GM23248 (cell line): ENCODE measurements at regions not wholly inside any gene's neighbourhood (a gene's known extent, or its start where the extent isn't known, plus 50 kb on each side); places are given as distances from the start of the nearest gene placed in this dataset.

Experiments
- EZH2 ChIP-seq: fragments of 200-600 bp; sonication (generic); IDR thresholded peaks from 2 replicates; pipeline ENCODE4 v1.6.1; 2018; ENCODE audit warnings: antibody characterized with exemption, mild to moderate bottlenecking; ENCODE audit not compliant: insufficient read depth, poor library complexity, severe bottlenecking
- EZH2phosphoT487 ChIP-seq: fragments of 200-600 bp; sonication (generic); IDR thresholded peaks from 2 replicates; pipeline ENCODE4 v1.6.1; 2018; ENCODE audit warnings: antibody characterized with exemption, moderate library complexity, mild to moderate bottlenecking, low read depth; ENCODE audit not compliant: insufficient read depth

DNA sequence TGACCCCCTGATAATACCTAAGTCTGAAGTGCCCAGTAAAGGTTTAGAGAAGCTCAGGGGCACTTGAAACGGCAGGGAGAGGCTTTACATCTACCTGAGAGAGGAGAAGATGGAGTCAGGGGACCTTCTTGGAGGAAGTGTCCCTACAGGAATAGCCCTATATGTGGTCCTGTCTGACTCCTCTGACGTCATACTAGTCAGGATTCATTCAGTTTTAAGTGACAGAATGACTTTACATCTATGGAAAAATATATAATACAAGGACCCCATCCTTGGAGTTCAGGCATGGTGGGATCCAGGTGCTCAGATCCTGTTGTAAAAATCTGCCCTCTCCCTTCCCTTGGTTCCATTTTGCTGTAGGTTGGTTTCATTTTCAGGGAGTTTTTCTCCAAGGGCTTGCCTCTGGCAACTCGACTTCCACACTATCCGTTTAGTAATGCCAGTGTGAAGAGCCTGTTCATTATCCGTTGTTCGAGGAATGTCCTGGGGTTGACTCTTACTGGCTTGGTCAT lies 205.6 kb downstream of the IRF8 start:
- TF ChIP-seq EZH2 = no peak
- TF ChIP-seq EZH2phosphoT487 = no peak
